ENCODE measurements at regions not wholly inside any gene's neighbourhood (a gene's known extent, or its start where the extent isn't known, plus 50 kb on each side); places are given as distances from the start of the nearest gene placed in this dataset.
"Not testable (repeated sequence)": the region's sequence is repeated elsewhere in the genome, so short reads cannot be mapped to it uniquely, and the experiment has no call there.

- DNase-seq (ENCODE audit: low spot score) = no peak
- FAIRE-seq = no peak
Observed at GRCh38 chr22:22976033-22976922, 88.7 kb downstream of the IGLL5 start.

- DNase-seq (ENCODE audit: low spot score) (no peak), FAIRE-seq (no peak)
Observed at GRCh38 chr22:22977479-22978200, 90.0 kb downstream of the IGLL5 start.

- DNase-seq (ENCODE audit: low spot score) (no peak), FAIRE-seq (no peak)
Observed at GRCh38 chr22:22978637-22979036, 91.0 kb downstream of the IGLL5 start.

- DNase-seq (ENCODE audit: low spot score) (no peak), FAIRE-seq (no peak)
Observed at GRCh38 chr22:22979121-22979724, 91.1 kb upstream of the GNAZ start.

- DNase-seq (ENCODE audit: low spot score) (no peak), FAIRE-seq (no peak)
Observed at GRCh38 chr22:22979954-22980353, 90.4 kb upstream of the GNAZ start.

- FAIRE-seq = no peak
Observed at GRCh38 chr22:22981670-22982571, 88.4 kb upstream of the GNAZ start.

GRCh38 chr22:22982616-22983015 lies 87.7 kb upstream of the GNAZ start:
- peak; percentile 40 for FAIRE-seq
- DNase-seq (ENCODE audit: low spot score) = no peak

More at GRCh38 chr22:22981670-22982571, 88.4 kb upstream of the GNAZ start:
- no peak for DNase-seq (ENCODE audit: low spot score)

- DNase-seq (ENCODE audit: low spot score) (no peak), FAIRE-seq (no peak)
Observed at GRCh38 chr22:22983123-22983522, 87.2 kb upstream of the GNAZ start.

- DNase-seq (ENCODE audit: low spot score) (no peak), FAIRE-seq (peak; percentile 40)
Observed at GRCh38 chr22:22983816-22984215, 86.5 kb upstream of the GNAZ start.

- FAIRE-seq = no peak
- no peak for DNase-seq (ENCODE audit: low spot score)
Observed at GRCh38 chr22:22984967-22985366, 85.4 kb upstream of the GNAZ start.

GRCh38 chr22:22986008-22986407 lies 84.3 kb upstream of the GNAZ start:
- FAIRE-seq = no peak
- DNase-seq (ENCODE audit: low spot score) = no peak

GRCh38 chr22:22986640-22987039 lies 83.7 kb upstream of the GNAZ start:
- DNase-seq (ENCODE audit: low spot score) (no peak), FAIRE-seq (no peak)

GRCh38 chr22:22988150-22988549 lies 82.2 kb upstream of the GNAZ start:
- FAIRE-seq = no peak
- DNase-seq (ENCODE audit: low spot score) = no peak

GRCh38 chr22:22988785-22989184 lies 81.5 kb upstream of the GNAZ start:
- DNase-seq (ENCODE audit: low spot score) = no peak
- FAIRE-seq = peak; percentile 17

GRCh38 chr22:22989856-22990255 lies 80.5 kb upstream of the GNAZ start:
- DNase-seq (ENCODE audit: low spot score) (no peak), FAIRE-seq (no peak)

- not testable (repeated sequence) for DNase-seq (ENCODE audit: low spot score); FAIRE-seq
Observed at GRCh38 chr22:22990711-22991505, 79.4 kb upstream of the GNAZ start.

- DNase-seq (ENCODE audit: low spot score) = no peak
- peak; percentile 65 for FAIRE-seq
Observed at GRCh38 chr22:22992474-22992873, 77.8 kb upstream of the GNAZ start.

- DNase-seq (ENCODE audit: low spot score) = no peak
- FAIRE-seq = peak; percentile 17
Observed at GRCh38 chr22:22993184-22993583, 77.1 kb upstream of the GNAZ start.

GRCh38 chr22:22995166-22995565 lies 75.2 kb upstream of the GNAZ start:
- no peak for DNase-seq (ENCODE audit: low spot score)
- no peak for FAIRE-seq

Data from urothelium cell line (cell line).